LoVo (cell line): ENCODE measurements at regions not wholly inside any gene's neighbourhood (a gene's known extent, or its start where the extent isn't known, plus 50 kb on each side); places are given as distances from the start of the nearest gene placed in this dataset.
A peak's percentile ranks its signal among the peaks of the same experiment; 100 is the strongest.

ENCODE experiments used
- DNase-seq: peaks from one replicate; pipeline ENCODE4 v3.0.0-alpha.2; 2016; ENCODE audit warnings: low spot score

- no peak for DNase-seq
Observed at GRCh38 chr12:127459687-127460086, 807.3 kb upstream of the TMEM132C start.

GRCh38 chr12:127463237-127463636, 803.7 kb upstream of the TMEM132C start:
- DNase-seq: no peak

DNA sequence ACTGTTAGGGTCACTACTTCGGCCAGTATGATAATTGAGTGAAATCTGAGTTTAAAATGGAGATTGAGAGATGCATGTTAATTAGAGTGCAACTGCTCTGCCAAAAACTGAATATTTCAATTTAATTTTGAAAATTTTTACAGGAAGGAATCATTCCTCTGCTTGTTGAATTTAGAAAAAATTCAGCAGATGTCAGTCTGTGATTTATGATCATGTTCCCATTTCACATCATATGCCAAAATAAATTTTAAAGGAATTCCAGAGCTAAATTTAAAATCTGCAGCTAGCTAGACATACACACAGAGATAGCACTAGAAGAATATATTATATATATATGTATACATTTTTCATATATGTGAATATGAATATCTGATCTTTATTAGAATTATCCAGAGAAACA, 797.6 kb upstream of the TMEM132C start:
- DNase-seq: no peak

DNA sequence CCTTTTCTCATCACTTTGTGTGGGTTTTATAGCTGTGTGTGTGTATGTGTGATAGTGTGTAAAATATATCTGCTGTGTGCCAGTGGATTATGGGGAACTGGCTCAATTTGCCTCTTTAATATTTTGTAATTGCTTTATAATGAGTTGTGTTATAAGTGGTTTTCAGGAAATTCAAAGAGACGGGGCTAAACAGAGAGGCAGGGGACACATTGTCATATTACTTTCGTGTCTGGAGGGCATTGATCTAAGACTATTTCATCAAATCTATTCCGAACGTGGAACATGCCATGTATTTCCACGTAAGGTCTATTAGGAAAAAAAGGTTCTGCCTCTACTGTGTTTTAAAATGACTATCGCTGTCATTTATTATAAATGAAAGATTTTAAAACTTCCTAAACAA, 793.2 kb upstream of the TMEM132C start:
- DNase-seq: no peak

DNA sequence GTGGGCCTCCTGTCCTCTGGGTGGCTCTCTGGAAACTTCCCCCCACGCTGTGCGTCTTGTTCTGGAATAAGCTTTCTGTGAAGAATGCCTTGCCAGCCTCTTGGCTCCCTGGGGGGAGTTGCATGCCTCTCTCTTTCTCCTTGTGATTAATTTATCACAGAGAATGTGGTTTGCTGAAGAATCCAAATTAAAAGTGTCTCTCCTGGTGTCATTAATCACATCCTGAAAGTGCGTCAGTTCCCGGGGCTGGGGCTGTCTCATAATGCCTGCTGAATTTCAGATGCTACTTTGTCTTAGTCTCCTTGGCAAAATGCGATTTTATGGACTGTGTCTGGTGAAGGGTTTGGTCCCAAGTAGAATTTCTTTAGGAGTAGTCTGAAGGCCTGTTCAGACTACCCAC, 787.7 kb upstream of the TMEM132C start:
- DNase-seq: no peak

DNA sequence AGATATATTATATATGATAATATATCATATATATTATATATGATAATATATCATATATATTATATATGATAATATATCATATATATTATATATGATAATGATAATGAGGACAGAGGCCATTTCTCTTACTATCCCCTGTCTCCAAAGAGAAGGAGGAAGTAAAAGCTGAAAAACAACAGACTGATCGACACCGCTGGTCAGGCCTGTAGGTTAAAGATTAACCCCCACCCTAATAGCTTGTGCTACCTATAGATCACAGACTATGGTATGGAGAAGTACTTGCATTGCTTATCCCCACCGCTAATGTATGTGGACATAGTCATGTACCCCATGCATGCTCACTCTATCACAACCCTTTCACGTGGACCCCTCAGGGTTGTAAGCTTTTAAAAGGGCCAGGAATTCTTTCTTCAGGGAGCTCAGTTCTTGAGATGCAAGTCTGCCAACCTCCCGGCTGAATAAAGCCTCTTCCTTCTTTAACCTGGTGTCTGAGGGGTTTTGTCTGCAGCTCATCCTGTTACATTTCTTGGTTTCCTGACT, 786.1 kb upstream of the TMEM132C start:
- peak; percentile 54 for DNase-seq

DNA sequence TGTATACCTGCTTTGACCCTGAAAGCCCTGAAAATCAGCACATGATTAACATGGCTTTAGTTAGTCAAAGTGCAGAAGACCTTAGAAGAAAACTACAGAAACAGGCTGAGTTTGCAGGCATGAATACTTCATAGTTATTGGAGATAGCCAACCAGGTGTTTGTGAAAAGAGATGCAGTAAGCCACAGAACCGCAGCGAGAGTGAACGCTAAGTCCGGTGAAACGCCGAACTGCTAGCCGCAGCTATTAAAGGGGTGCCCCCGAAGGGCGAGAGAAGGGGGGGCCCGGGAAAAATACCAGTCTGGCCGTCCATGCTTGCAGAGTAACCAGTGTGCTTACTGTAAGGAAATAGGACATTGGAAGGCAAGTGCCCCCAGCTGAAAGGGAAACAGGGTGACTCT, 784.0 kb upstream of the TMEM132C start:
- DNase-seq: no peak

GRCh38 chr12:127485528-127485927, 781.4 kb upstream of the TMEM132C start:
- peak; percentile 76 for DNase-seq

DNA sequence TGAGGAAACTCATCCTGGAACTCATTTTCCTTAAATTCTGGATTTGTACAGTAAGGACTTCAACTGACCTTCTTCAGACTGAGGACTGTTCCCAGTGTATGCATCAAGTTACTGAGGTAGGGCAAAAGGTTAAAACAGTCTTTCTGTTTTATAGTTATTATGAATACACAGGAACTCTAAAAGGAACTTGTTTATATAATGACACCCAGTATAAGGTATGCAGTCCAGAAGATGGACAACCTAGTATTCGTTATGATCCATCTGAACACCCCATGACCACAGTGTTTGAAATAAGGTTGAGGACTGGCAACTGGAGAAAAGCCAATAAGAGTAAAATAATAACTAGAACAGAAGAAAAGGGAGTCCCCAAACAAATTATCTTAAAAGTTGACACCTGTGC, 779.9 kb upstream of the TMEM132C start:
- DNase-seq: peak; percentile 14

DNA sequence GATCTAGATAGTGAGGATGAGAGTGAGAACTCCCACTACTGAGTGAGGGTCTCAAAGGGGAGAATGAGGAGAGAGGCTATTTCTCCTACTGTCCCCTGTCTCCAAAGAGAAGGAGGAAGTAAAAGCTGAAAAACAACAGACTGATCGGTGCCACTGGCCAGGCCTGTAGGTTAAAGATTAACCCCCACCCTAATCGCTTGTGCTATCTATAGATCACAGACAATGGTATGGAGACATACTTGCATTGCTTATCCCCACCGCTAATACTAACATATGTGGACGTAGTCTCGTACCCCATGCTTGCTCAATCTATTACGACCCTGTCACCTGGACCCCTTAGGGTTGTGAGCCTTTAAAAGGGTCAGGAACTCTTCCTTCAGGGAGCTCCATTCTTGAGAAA, 777.9 kb upstream of the TMEM132C start:
- DNase-seq: peak; percentile 62

- DNase-seq: no peak
Observed at GRCh38 chr12:127494961-127495915, 771.7 kb upstream of the TMEM132C start.

GRCh38 chr12:127496255-127496654, 770.7 kb upstream of the TMEM132C start:
- no peak for DNase-seq

GRCh38 chr12:127500512-127501035, 766.4 kb upstream of the TMEM132C start:
- DNase-seq: no peak

DNA sequence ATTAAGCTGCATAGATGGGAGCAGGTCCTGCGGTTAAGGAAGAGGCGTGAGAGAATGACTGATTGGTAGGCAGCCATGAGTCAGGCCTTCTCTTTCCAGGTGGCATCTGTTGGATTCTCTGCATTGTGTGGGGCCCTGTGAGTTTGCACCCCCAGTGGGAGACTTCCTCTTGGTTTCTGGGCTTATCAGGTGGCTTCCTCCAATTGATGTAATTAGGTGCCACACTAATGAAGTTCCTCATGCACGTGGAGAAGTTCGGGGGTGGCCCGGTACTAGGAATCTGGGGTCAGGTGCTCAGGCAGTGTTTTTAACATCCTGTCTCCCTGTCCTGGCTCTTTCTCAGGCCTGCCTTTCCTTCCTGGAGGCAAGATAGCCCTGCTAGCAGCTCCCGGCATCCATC, 765.1 kb upstream of the TMEM132C start:
- DNase-seq: no peak

DNA sequence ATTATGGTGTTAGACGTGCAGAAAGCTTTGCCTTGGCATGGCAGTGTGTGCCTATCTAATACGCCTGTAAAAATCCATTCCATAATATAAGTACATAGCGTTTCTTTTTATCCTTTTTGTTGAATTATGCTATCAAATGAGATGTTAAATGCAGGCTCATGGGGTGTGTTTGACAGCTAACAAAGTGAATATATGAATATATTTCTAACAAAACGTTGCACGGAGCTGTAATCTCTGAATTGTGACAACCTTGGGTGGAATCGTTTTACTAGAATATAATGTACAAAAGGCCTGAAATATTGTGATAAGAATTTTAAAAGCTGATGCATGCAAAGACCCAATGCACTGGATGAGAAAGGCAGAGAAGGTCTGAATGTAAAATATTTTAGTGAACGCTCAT, 763.7 kb upstream of the TMEM132C start:
- no peak for DNase-seq

DNA sequence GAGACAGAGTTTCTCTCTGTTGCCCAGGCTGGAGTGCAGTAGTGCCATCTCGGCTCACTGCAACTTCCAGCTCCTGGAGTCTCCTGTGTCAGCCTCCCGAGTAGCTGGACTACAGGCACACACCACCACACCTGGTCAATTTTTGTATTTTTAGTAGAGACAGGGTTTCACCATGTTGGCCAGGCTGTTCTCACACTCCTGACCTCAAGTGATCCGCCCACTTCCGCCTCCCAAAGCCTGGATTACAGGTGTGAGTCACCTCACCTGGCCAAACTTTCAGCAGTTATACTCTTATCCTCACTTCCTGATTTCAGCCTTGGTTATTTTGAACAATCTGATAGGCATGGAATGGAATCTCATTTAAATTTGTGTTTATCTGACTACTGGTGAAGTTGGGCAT, 763.0 kb upstream of the TMEM132C start:
- DNase-seq: peak; percentile 39

GRCh38 chr12:127504874-127505273, 762.1 kb upstream of the TMEM132C start:
- DNase-seq: no peak

- no peak for DNase-seq
Observed at GRCh38 chr12:127507341-127507740, 759.6 kb upstream of the TMEM132C start.

GRCh38 chr12:127509066-127509778, 757.7 kb upstream of the TMEM132C start:
- DNase-seq: no peak

DNA sequence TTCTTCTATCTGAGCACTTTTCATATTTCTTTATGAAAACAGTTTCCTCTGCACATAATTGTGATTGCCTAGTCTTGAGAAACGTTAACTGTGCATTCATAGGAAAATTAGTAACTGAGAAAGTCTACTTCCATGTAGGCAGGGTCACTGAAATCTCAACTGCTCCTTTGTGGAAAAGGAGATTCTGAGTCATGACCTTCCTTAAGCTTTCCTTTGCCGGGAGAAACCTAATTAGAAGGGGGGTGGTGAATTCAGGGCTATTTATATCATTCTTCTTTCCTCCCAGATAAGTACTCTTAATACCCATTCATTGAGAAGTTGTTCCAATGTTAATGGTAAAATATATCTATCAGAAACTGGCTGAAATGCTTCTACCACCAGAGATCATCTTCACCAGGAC, 751.0 kb upstream of the TMEM132C start:
- DNase-seq: no peak

DNA sequence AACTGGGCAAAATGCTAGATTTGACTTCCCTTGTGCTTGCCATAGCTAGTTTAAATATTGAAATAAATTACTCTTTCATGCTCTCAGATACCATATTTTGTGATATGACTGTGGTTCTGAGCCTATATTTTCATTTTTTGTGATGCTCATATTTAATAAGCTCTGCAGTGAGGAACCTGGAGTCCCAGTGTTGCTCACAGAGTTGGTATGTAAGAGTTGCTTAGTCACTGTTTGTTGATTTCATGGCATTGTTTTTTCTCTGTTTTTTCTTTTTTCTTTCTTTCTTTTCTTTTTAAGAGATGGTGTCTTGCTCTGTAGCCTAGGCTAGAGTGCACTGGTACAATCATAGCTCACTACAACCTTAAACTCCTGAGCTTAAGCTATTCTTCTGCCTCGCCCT, 750.5 kb upstream of the TMEM132C start:
- no peak for DNase-seq

- DNase-seq: no peak
Observed at GRCh38 chr12:127519779-127520178, 747.2 kb upstream of the TMEM132C start.

DNA sequence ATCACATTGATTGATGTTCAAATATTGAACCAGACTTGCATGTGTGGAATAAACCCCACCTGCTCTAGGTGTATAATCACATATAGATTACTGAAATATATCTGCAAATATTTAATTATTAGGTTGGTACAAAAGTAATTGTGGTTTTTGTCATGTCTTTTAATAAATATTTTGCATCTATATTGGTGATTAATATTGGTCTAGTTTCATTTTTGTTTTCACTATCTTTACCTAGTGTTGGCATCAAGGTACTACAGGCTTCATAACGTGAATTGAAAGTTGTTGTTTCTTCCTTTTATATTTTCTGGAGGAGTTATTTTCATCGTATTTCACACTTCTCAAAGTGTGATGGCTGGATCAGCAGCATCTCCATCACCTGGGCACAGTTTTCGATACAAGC, 740.0 kb upstream of the TMEM132C start:
- DNase-seq: no peak
